HCT116 (cell line): ENCODE measurements at regions not wholly inside any gene's neighbourhood (a gene's known extent, or its start where the extent isn't known, plus 50 kb on each side); places are given as distances from the start of the nearest gene placed in this dataset.

Source experiments
- ATAC-seq: fragments of 200-7000 bp; cut with Tn5 transposase; 2 replicates; pipeline ENCODE4 v1.9.1; 2020; ENCODE audit warnings: mild to moderate bottlenecking, moderate library complexity
- BruUV-seq: library from RNA; stranded (reverse); fragments of 400-500 nt; replicated peaks from 2 replicates; lab custom pipeline; 2021; lab: Mats Ljungman, UMichigan
- CTCF ChIA-PET: fragments of 300-600 bp; sonication (Branson Sonifier 250); formaldehyde crosslinking; loops from one replicate; lab custom pipeline; 2021; ENCODE audit warnings: antibody characterized with exemption; lab: Charles Lee
- POLR2A ChIA-PET: fragments of 300-600, 350-600 bp; sonication (Branson Sonifier 250); formaldehyde crosslinking; loops from one replicate; lab custom pipeline; 2021; ENCODE audit warnings: antibody characterized with exemption; lab: Charles Lee
- RAD21 ChIA-PET, 2 experiments: fragments of 300-600 bp; sonication (Branson Sonifier 250); formaldehyde crosslinking; loops; one replicate each; lab custom pipeline; 2023; ENCODE audit warnings: low total read pairs in 2 of 2; ENCODE audit not compliant: uncharacterized antibody in 2 of 2, unreplicated experiment in 2 of 2, low non-redundant PET in 1 of 2; lab: Charles Lee
- DNase-seq: peaks from one replicate; pipeline ENCODE4 v3.0.0-alpha.2; 2010; ENCODE audit warnings: low read depth, low spot score
- H2AFZ ChIP-seq: fragments of 200-600 bp; shearing (Covaris generic), sonication (generic); 2 replicates; pipeline ENCODE4 v1.6.1; 2017; ENCODE audit warnings: low read depth, mixed run types, mixed read lengths, antibody characterized with exemption, low read length; ENCODE audit not compliant: poor library complexity, severe bottlenecking
- H3K27ac ChIP-seq: 2 replicates; pipeline ENCODE4 v1.5.1; 2012; ENCODE audit warnings: low read depth, low read length
- H3K27me3 ChIP-seq: fragments of 200-600 bp; sonication (generic); 2 replicates; pipeline ENCODE4 v1.6.1; 2016; ENCODE audit warnings: mixed run types, low read length, mixed read lengths; ENCODE audit not compliant: insufficient read depth
- H3K36me3 ChIP-seq, 2 experiments: fragments of 200-500 bp in 1 of 2; fragments of 200-600 bp in 1 of 2; sonication (Bioruptor generic) in 1 of 2; sonication (generic) in 1 of 2; 2 replicates each; pipeline versions ENCODE4 v1.5.1 to v1.6.1; 2014 to 2016; ENCODE audit warnings: low read length in 2 of 2, inconsistent platforms in 1 of 2, mixed read lengths in 1 of 2, mixed run types in 1 of 2; ENCODE audit not compliant: insufficient read depth in 2 of 2, control insufficient read depth in 1 of 2
- H3K4me1 ChIP-seq, 2 experiments: fragments of 200-600 bp in 1 of 2; sonication (generic) in 1 of 2; 2 replicates each; pipeline versions ENCODE4 v1.5.1 to v1.6.1; 2012 to 2017; ENCODE audit warnings: low read length in 2 of 2, inconsistent platforms in 1 of 2, mild to moderate bottlenecking in 1 of 2, mixed read lengths in 1 of 2, mixed run types in 1 of 2, moderate library complexity in 1 of 2; ENCODE audit not compliant: insufficient read depth in 2 of 2, control insufficient read depth in 1 of 2
- H3K4me2 ChIP-seq: fragments of 200-600 bp; sonication (generic); 2 replicates; pipeline ENCODE4 v1.6.1; 2017; ENCODE audit warnings: mixed run types, low read length, mixed read lengths
- H3K4me3 ChIP-seq, 2 experiments: fragments of 200-600 bp in 1 of 2; sonication (generic) in 1 of 2; replicated peaks in 1 of 2; 2 replicates each; pipeline ENCODE4 v1.5.1; 2011 to 2016; ENCODE audit warnings: low read length in 2 of 2, control low read depth in 1 of 2, low read depth in 1 of 2, mild to moderate bottlenecking in 1 of 2, mixed read lengths in 1 of 2, mixed run types in 1 of 2
- H3K79me2 ChIP-seq: fragments of 200-600 bp; sonication (generic); 2 replicates; pipeline ENCODE4 v1.6.1; 2017; ENCODE audit warnings: mild to moderate bottlenecking, mixed run types, low read length, moderate library complexity, mixed read lengths; ENCODE audit not compliant: insufficient read depth
- H3K9ac ChIP-seq: fragments of 200-600 bp; sonication (generic); 2 replicates; pipeline ENCODE4 v1.6.1; 2016; ENCODE audit warnings: low read length, mixed read lengths
- H3K9me2 ChIP-seq: fragments of 200-600 bp; sonication (generic), shearing (Covaris generic); 2 replicates; pipeline ENCODE4 v1.6.1; 2017; ENCODE audit warnings: mixed run types, mild to moderate bottlenecking, moderate library complexity; ENCODE audit not compliant: insufficient read depth
- H3K9me3 ChIP-seq, 2 experiments: fragments of 200-500 bp in 1 of 2; fragments of 200-600 bp in 1 of 2; sonication (Bioruptor generic) in 1 of 2; sonication (generic) in 1 of 2; 2 replicates each; pipeline ENCODE4 v1.6.1; 2014 to 2017; ENCODE audit warnings: low read length in 2 of 2, mixed read lengths in 2 of 2, inconsistent platforms in 1 of 2, low read depth in 1 of 2, mild to moderate bottlenecking in 1 of 2, mixed run types in 1 of 2, moderate library complexity in 1 of 2; ENCODE audit not compliant: control insufficient read depth in 1 of 2, insufficient read depth in 1 of 2
- H4K20me1 ChIP-seq: fragments of 200-600 bp; sonication (generic), shearing (Covaris generic); 2 replicates; pipeline ENCODE4 v1.6.1; 2017; ENCODE audit warnings: mixed run types, mild to moderate bottlenecking, moderate library complexity; ENCODE audit not compliant: insufficient read depth
- CBX3 ChIP-seq: IDR thresholded peaks from 2 replicates; pipeline ENCODE4 v1.6.1; 2012; ENCODE audit warnings: low read depth
- CEBPB ChIP-seq: IDR thresholded peaks from 2 replicates; pipeline ENCODE4 v1.6.1; 2012; ENCODE audit warnings: low read depth
- EGR1 ChIP-seq: IDR thresholded peaks from 2 replicates; pipeline ENCODE4 v1.6.1; 2012; ENCODE audit warnings: low read depth
- EZH2 ChIP-seq: fragments of 200-600 bp; sonication (generic); IDR thresholded peaks from 2 replicates; pipeline ENCODE4 v1.6.1; 2017; ENCODE audit warnings: antibody characterized with exemption, mixed run types
- EZH2phosphoT487 ChIP-seq: fragments of 200-600 bp; IDR thresholded peaks from 2 replicates; pipeline ENCODE4 v1.6.1; 2018; ENCODE audit warnings: antibody characterized with exemption, borderline replicate concordance
- JUND ChIP-seq: IDR thresholded peaks from 2 replicates; pipeline ENCODE4 v1.6.1; 2012
- MAX ChIP-seq: IDR thresholded peaks from 2 replicates; pipeline ENCODE4 v1.6.1; 2012
- POLR2A ChIP-seq: IDR thresholded peaks from 2 replicates; pipeline ENCODE4 v1.7.0; 2011; ENCODE audit warnings: borderline replicate concordance; ENCODE audit not compliant: insufficient read depth, insufficient read length; ENCODE audit errors: extremely low read depth
- POLR2AphosphoS5 ChIP-seq: IDR thresholded peaks from 2 replicates; pipeline ENCODE4 v1.6.1; 2011; ENCODE audit warnings: mild to moderate bottlenecking, low read depth, low read length, moderate library complexity
- RAD21 ChIP-seq: IDR thresholded peaks from 2 replicates; pipeline ENCODE4 v1.6.1; 2012; ENCODE audit warnings: low read depth, mild to moderate bottlenecking
- REST ChIP-seq: IDR thresholded peaks from 2 replicates; pipeline ENCODE4 v1.6.1; 2012; ENCODE audit warnings: low read depth
- SIN3A ChIP-seq: IDR thresholded peaks from 2 replicates; pipeline ENCODE4 v1.6.1; 2012; ENCODE audit warnings: low read depth
- SP1 ChIP-seq: IDR thresholded peaks from 2 replicates; pipeline ENCODE4 v1.6.1; 2012; ENCODE audit warnings: low read depth
- SRF ChIP-seq: IDR thresholded peaks from 2 replicates; pipeline ENCODE4 v1.6.1; 2012; ENCODE audit warnings: low read depth
- TCF7L2 ChIP-seq: IDR thresholded peaks from 2 replicates; pipeline ENCODE4 v1.7.0; 2011; ENCODE audit warnings: borderline replicate concordance, inconsistent platforms; ENCODE audit not compliant: insufficient read depth, insufficient read length; ENCODE audit errors: extremely low read depth
- ZNF274 ChIP-seq: fragments of 200-500 bp; sonication (Bioruptor generic); IDR thresholded peaks from 2 replicates; pipeline ENCODE4 v1.6.1; 2014; ENCODE audit warnings: mild to moderate bottlenecking, low read depth, low read length, inconsistent platforms
- intact Hi-C: fragments of 100-400 bp; cut with micrococcal nuclease; formaldehyde crosslinking; loops from 2 replicates; pipeline ENCODE4 v1.10.0; 2022

GRCh38 chr2:65608916-65609315 lies 176.5 kb upstream of the SPRED2 start:
- TF ChIP-seq SIN3A, result no peak
- TF ChIP-seq CEBPB, result no peak
- TF ChIP-seq ZNF274, result no peak
- TF ChIP-seq SRF, result no peak
- TF ChIP-seq POLR2AphosphoS5, result no peak
- no peak for TF ChIP-seq JUND
- no peak for TF ChIP-seq EZH2
- no peak for TF ChIP-seq SP1
- no peak for TF ChIP-seq REST
- no peak for TF ChIP-seq CBX3
- TF ChIP-seq RAD21, result no peak
- TF ChIP-seq POLR2A, result no peak
- TF ChIP-seq EZH2phosphoT487, result no peak
- no peak for TF ChIP-seq EGR1
- TF ChIP-seq TCF7L2, result no peak
- TF ChIP-seq MAX, result no peak
- ChIA-PET CTCF (no interaction called here), RAD21 (no interaction called here), POLR2A (no interaction called here)
- Histone ChIP-seq H3K4me2 (no peak overlapping the region), H3K9me2 (no peaks in the 10 kb centered on the region), H3K79me2 (no peaks in the 10 kb centered on the region), H3K36me3 (no peaks in the 10 kb centered on the region), H3K27ac (no peak overlapping the region), H4K20me1 (no peaks in the 10 kb centered on the region), H3K27me3 (no peaks in the 10 kb centered on the region), H3K4me1 (peaks cover 5 to 9% of the 10 kb centered on the region in 2 experiments; a peak in 3 of 4 replicates), H3K9ac (no peak overlapping the region), H3K9me3 (no peaks in the 10 kb centered on the region), H2AFZ (no peak overlapping the region), H3K4me3 (no peak overlapping the region)
- DNase-seq, result no peak
- intact Hi-C loops, result no loop called here
- BruUV-seq, result no TSS peak
- ATAC-seq, result no peak
